MM.1S (cell line): ENCODE measurements at regions not wholly inside any gene's neighbourhood (a gene's known extent, or its start where the extent isn't known, plus 50 kb on each side); places are given as distances from the start of the nearest gene placed in this dataset.

Experiments used
- DNase-seq: peaks from one replicate; pipeline ENCODE4 v3.0.0-alpha.2; 2015
- H2AFZ ChIP-seq: fragments of 300-600 bp; sonication (generic); 2 replicates; pipeline ENCODE4 v1.6.0; 2016; ENCODE audit warnings: antibody characterized with exemption, low read length
- H3F3A ChIP-seq: fragments of 300-600 bp; sonication (generic); 2 replicates; pipeline ENCODE4 v1.6.1; 2016; ENCODE audit warnings: mild to moderate bottlenecking, antibody characterized with exemption, low read length, moderate library complexity, mixed read lengths; ENCODE audit not compliant: insufficient read depth
- H3K27ac ChIP-seq: fragments of 300-600 bp; sonication (generic); 2 replicates; pipeline ENCODE4 v1.5.1; 2016; ENCODE audit warnings: mild to moderate bottlenecking, low read length
- H3K27me3 ChIP-seq: fragments of 300-600 bp; sonication (generic); replicated peaks from 2 replicates; pipeline ENCODE4 v1.6.0; 2016; ENCODE audit warnings: low read length; ENCODE audit not compliant: insufficient read depth
- H3K36me3 ChIP-seq: fragments of 300-600 bp; sonication (generic); replicated peaks from 2 replicates; pipeline ENCODE4 v1.6.1; 2016; ENCODE audit warnings: mild to moderate bottlenecking, low read length, mixed read lengths; ENCODE audit not compliant: insufficient read depth
- H3K4me1 ChIP-seq: fragments of 300-600 bp; sonication (generic); 2 replicates; pipeline ENCODE4 v1.6.1; 2016; ENCODE audit warnings: low read length, mixed read lengths
- H3K4me2 ChIP-seq: fragments of 300-600 bp; sonication (generic); 2 replicates; pipeline ENCODE4 v1.6.0; 2016; ENCODE audit warnings: low read depth, low read length
- H3K4me3 ChIP-seq: fragments of 300-600 bp; sonication (generic); 2 replicates; pipeline ENCODE4 v1.5.1; 2016; ENCODE audit warnings: low read length, mixed read lengths
- H3K79me2 ChIP-seq: fragments of 300-600 bp; sonication (generic); 2 replicates; pipeline ENCODE4 v1.6.1; 2016; ENCODE audit warnings: mixed run types, low read length, mixed read lengths
- H3K9ac ChIP-seq: fragments of 300-600 bp; sonication (generic); 2 replicates; pipeline ENCODE4 v1.6.1; 2016; ENCODE audit warnings: low read length, mixed read lengths
- H3K9me2 ChIP-seq: fragments of 300-600 bp; sonication (generic); replicated peaks from 2 replicates; pipeline ENCODE4 v1.6.1; 2016; ENCODE audit warnings: mild to moderate bottlenecking, low read length, mixed read lengths; ENCODE audit not compliant: insufficient read depth
- H3K9me3 ChIP-seq: fragments of 300-600 bp; sonication (generic); replicated peaks from 2 replicates; pipeline ENCODE4 v1.6.1; 2016; ENCODE audit warnings: mild to moderate bottlenecking, low read length, mixed read lengths; ENCODE audit not compliant: insufficient read depth
- H4K20me1 ChIP-seq: fragments of 300-600 bp; sonication (generic); 2 replicates; pipeline ENCODE4 v1.6.1; 2016; ENCODE audit warnings: mild to moderate bottlenecking, low read length, moderate library complexity, mixed read lengths; ENCODE audit not compliant: insufficient read depth
- EZH2 ChIP-seq: fragments of 300-600 bp; sonication (generic); optimal IDR thresholded peaks from 2 replicates; pipeline ENCODE3; 2017; ENCODE audit warnings: low read depth, mild to moderate bottlenecking, antibody characterized with exemption, low read length, mixed read lengths
- EZH2phosphoT487 ChIP-seq: fragments of 300-600 bp; sonication (generic); IDR thresholded peaks from 2 replicates; pipeline ENCODE4 v1.6.1; 2018; ENCODE audit warnings: antibody characterized with exemption, low read length
- TF ChIP-seq, protein P1 (sequence below): fragments of 300-600 bp; sonication (generic); IDR thresholded peaks from 2 replicates; pipeline ENCODE4 v1.5.1; 2016; ENCODE audit warnings: antibody characterized with exemption, low read length, mixed read lengths

DNA sequence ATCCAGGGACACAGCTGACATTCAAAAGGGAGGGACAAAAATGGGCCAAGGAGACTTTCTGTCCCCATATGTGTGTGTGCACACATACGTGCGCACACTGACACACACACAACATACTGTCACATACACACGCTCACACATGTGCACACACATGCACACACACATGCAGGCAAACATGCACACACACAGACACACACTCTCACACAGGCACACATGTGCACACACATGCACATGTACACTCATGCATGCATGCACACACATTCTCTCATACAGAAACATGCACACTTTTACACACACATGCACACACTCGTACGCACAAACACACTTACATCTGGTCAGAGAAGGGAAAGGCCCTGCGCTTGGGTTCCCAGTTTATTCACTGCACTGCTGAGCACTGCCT is 155.1 kb upstream of the MKI67 start:
- H2AFZ ChIP-seq = no peak overlapping the region
- no peak overlapping the region for H3K4me2 ChIP-seq
- H3F3A ChIP-seq = no peaks in the 10 kb centered on the region
- H3K9me3 ChIP-seq = no peaks in the 10 kb centered on the region
- H3K4me1 ChIP-seq = no peaks in the 10 kb centered on the region
- no peaks in the 10 kb centered on the region for H4K20me1 ChIP-seq
- no peak for DNase-seq
- H3K4me3 ChIP-seq = no peak overlapping the region
- TF ChIP-seq, protein P1, sequence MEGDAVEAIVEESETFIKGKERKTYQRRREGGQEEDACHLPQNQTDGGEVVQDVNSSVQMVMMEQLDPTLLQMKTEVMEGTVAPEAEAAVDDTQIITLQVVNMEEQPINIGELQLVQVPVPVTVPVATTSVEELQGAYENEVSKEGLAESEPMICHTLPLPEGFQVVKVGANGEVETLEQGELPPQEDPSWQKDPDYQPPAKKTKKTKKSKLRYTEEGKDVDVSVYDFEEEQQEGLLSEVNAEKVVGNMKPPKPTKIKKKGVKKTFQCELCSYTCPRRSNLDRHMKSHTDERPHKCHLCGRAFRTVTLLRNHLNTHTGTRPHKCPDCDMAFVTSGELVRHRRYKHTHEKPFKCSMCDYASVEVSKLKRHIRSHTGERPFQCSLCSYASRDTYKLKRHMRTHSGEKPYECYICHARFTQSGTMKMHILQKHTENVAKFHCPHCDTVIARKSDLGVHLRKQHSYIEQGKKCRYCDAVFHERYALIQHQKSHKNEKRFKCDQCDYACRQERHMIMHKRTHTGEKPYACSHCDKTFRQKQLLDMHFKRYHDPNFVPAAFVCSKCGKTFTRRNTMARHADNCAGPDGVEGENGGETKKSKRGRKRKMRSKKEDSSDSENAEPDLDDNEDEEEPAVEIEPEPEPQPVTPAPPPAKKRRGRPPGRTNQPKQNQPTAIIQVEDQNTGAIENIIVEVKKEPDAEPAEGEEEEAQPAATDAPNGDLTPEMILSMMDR = no peak
- TF ChIP-seq EZH2phosphoT487 (no peak), EZH2 (no peak)
- no peaks in the 10 kb centered on the region for H3K9me2 ChIP-seq
- H3K9ac ChIP-seq = no peak overlapping the region
- no peak overlapping the region for H3K27ac ChIP-seq
- no peaks in the 10 kb centered on the region for H3K36me3 ChIP-seq
- peaks cover 13% of the 10 kb centered on the region; the same call in 1 of the 2 replicates for H3K27me3 ChIP-seq
- no peaks in the 10 kb centered on the region for H3K79me2 ChIP-seq

DNA sequence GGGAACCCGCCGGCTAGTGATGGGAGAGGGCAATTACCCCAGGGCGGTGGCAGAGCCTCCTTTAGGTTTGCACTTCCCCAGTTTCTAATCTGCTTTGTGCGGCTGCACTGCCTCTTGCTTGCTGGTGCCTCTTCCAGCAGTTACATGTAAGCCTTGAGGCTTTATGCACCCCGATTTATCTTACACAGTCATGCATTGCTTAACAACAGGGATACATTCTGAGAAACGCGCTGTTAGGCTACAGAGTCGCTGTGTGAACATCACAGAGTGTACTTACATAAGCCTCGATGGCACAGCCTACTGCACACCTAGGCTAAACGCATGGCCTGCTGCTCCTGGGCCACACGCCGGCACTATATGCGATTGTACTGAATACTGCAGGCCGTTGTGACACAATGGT is 155.6 kb upstream of the MKI67 start:
- peaks cover 17% of the 10 kb centered on the region; the same call in 1 of the 2 replicates for H3K27me3 ChIP-seq
- no peak for DNase-seq
- no peak overlapping the region for H3K9ac ChIP-seq
- no peaks in the 10 kb centered on the region for H3K4me1 ChIP-seq
- no peak overlapping the region for H3K27ac ChIP-seq
- no peak overlapping the region for H3K4me3 ChIP-seq
- H3K9me3 ChIP-seq = no peaks in the 10 kb centered on the region
- no peaks in the 10 kb centered on the region for H3K9me2 ChIP-seq
- H3K36me3 ChIP-seq = no peaks in the 10 kb centered on the region
- no peaks in the 10 kb centered on the region for H3F3A ChIP-seq
- H4K20me1 ChIP-seq = no peaks in the 10 kb centered on the region
- H2AFZ ChIP-seq = no peak overlapping the region
- H3K79me2 ChIP-seq = no peaks in the 10 kb centered on the region
- no peak overlapping the region for H3K4me2 ChIP-seq
- no peak for TF ChIP-seq EZH2phosphoT487
- TF ChIP-seq, protein P1 = no peak
- TF ChIP-seq EZH2 = no peak

DNA sequence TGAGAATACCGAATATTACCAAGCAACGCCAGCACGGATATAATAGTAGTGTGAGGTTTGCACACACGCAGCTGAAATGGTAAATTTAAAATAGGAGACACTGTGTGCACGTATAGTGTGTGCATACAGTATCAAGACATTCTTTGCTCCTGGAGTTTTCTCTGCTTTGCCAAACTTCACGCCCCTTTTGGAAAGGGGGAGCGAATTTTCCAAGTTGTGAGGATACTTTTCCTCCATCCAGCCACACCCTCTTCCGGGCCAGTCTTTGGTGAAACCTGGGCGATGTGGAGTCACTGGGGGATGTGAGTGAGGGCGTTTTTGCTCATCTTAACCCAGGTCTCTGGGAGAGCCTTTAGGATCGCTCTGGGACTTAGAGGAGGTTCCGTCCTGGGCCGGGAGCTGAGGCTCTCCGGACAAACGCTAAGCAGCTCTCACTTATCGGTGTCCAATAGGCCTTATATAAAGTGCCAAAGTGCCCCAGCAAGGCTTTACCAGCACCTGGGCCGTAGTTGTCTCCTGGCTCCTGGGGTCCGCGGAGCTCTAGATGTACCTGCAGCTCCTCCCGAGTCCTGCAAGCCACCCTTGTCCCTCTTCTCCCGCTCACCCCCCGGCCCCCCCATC is 160.0 kb upstream of the MKI67 start:
- H3K27ac ChIP-seq = no peak overlapping the region
- no peaks in the 10 kb centered on the region for H3K9me2 ChIP-seq
- no peaks in the 10 kb centered on the region for H3F3A ChIP-seq
- no peaks in the 10 kb centered on the region for H3K36me3 ChIP-seq
- no peaks in the 10 kb centered on the region for H3K4me1 ChIP-seq
- H3K9ac ChIP-seq = no peak overlapping the region
- H3K79me2 ChIP-seq = no peaks in the 10 kb centered on the region
- no peak for DNase-seq
- no peak overlapping the region for H3K4me2 ChIP-seq
- H3K4me3 ChIP-seq = no peak overlapping the region
- no peak overlapping the region for H2AFZ ChIP-seq
- H3K27me3 ChIP-seq = peaks cover 29% of the 10 kb centered on the region; the same call in 1 of the 2 replicates
- H4K20me1 ChIP-seq = no peaks in the 10 kb centered on the region
- H3K9me3 ChIP-seq = no peaks in the 10 kb centered on the region
- TF ChIP-seq EZH2 = no peak
- no peak for TF ChIP-seq EZH2phosphoT487
- TF ChIP-seq, protein P1 = no peak
